Upper lobe of right lung (tissue), 1 donor: ENCODE measurements at regions not wholly inside any gene's neighbourhood (a gene's known extent, or its start where the extent isn't known, plus 50 kb on each side); places are given as distances from the start of the nearest gene placed in this dataset.

Source experiments
- ATAC-seq: fragments of 200-7000 bp; cut with Tn5 transposase; one replicate; pipeline ENCODE4 v1.9.1; 2020; ENCODE audit warnings: mild to moderate bottlenecking, moderate library complexity
- DNase-seq: peaks from one replicate; pipeline ENCODE4 v3.0.0-alpha.2; 2020
- H3K27ac ChIP-seq: fragments of 200-600 bp; one replicate; pipeline ENCODE4 v1.8.0; 2022
- H3K27me3 ChIP-seq: fragments of 200-600 bp; one replicate; pipeline ENCODE4 v1.8.0; 2022; ENCODE audit warnings: mild to moderate bottlenecking
- H3K36me3 ChIP-seq: fragments of 200-600 bp; one replicate; pipeline ENCODE4 v1.8.0; 2022
- H3K4me1 ChIP-seq: fragments of 200-600 bp; one replicate; pipeline ENCODE4 v1.8.0; 2022
- H3K4me3 ChIP-seq: fragments of 200-600 bp; one replicate; pipeline ENCODE4 v1.8.0; 2022; ENCODE audit warnings: mild to moderate bottlenecking
- H3K9me3 ChIP-seq: fragments of 200-600 bp; one replicate; pipeline ENCODE4 v1.8.0; 2022
- intact Hi-C: fragments of 100-400 bp; cut with DNase I; formaldehyde crosslinking; loops from one replicate; pipeline ENCODE4 v1.11.0; 2022
- TF ChIP-seq, protein P1 (sequence below): fragments of 200-600 bp; IDR thresholded peaks from one replicate; pipeline ENCODE4 v1.8.0; 2022; ENCODE audit warnings: antibody characterized with exemption
- donor health status: DM: no; HTN: yes; CAD: no; lungs with severe emphysema.

DNA sequence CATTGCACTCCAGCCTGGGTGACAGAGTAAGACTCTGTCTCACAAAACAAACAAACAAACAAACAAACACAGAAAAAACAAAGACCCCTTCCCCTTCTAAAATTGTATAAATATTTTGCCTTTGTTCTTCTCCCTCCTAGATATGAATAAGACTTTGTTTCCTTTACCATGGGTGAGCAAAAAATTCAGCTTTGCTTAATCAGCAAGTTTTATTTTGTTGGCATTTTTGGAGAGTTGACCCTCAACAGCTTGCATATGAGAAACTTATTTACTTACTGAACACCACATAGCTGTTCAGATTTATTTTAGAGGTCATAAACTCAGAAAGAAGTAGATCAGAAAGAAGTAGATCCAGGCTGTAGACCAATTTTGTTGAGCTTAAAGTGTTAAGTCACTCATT is 395.2 kb upstream of the TOM1L1 start:
- intact Hi-C loops = no loop called here
- ATAC-seq (no peak), DNase-seq (no peak)
- Histone ChIP-seq H3K4me3 (no peak overlapping the region), H3K27me3 (no peaks in the 10 kb centered on the region), H3K27ac (no peak overlapping the region), H3K4me1 (no peaks in the 10 kb centered on the region), H3K9me3 (no peaks in the 10 kb centered on the region), H3K36me3 (no peaks in the 10 kb centered on the region)
- TF ChIP-seq, protein P1, sequence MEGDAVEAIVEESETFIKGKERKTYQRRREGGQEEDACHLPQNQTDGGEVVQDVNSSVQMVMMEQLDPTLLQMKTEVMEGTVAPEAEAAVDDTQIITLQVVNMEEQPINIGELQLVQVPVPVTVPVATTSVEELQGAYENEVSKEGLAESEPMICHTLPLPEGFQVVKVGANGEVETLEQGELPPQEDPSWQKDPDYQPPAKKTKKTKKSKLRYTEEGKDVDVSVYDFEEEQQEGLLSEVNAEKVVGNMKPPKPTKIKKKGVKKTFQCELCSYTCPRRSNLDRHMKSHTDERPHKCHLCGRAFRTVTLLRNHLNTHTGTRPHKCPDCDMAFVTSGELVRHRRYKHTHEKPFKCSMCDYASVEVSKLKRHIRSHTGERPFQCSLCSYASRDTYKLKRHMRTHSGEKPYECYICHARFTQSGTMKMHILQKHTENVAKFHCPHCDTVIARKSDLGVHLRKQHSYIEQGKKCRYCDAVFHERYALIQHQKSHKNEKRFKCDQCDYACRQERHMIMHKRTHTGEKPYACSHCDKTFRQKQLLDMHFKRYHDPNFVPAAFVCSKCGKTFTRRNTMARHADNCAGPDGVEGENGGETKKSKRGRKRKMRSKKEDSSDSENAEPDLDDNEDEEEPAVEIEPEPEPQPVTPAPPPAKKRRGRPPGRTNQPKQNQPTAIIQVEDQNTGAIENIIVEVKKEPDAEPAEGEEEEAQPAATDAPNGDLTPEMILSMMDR = no peak

- DNase-seq = no peak
- ATAC-seq = no peak
- TF ChIP-seq, protein P1 = no peak
- no peak overlapping the region for H3K4me3 ChIP-seq
- no peak overlapping the region for H3K27ac ChIP-seq
- intact Hi-C loops = no loop called here
- no peaks in the 10 kb centered on the region for H3K4me1 ChIP-seq
- H3K36me3 ChIP-seq = no peaks in the 10 kb centered on the region
- H3K9me3 ChIP-seq = no peaks in the 10 kb centered on the region
- H3K27me3 ChIP-seq = no peaks in the 10 kb centered on the region
These were observed 381.9 kb upstream of the TOM1L1 start for GRCh38 chr17:54518706-54519105.

GRCh38 chr17:54521137-54521536 is 379.5 kb upstream of the TOM1L1 start:
- Histone ChIP-seq H3K27ac (no peak overlapping the region), H3K27me3 (no peaks in the 10 kb centered on the region), H3K9me3 (no peaks in the 10 kb centered on the region), H3K36me3 (no peaks in the 10 kb centered on the region), H3K4me1 (no peaks in the 10 kb centered on the region), H3K4me3 (no peak overlapping the region)
- ATAC-seq (no peak), DNase-seq (no peak)
- TF ChIP-seq, protein P1 = no peak
- intact Hi-C loops = no loop called here

GRCh38 chr17:54524501-54524900 is 376.2 kb upstream of the TOM1L1 start:
- ATAC-seq (no peak), DNase-seq (no peak)
- H3K27me3 ChIP-seq = no peaks in the 10 kb centered on the region
- H3K27ac ChIP-seq = no peak overlapping the region
- no peaks in the 10 kb centered on the region for H3K9me3 ChIP-seq
- H3K4me3 ChIP-seq = no peak overlapping the region
- no peaks in the 10 kb centered on the region for H3K4me1 ChIP-seq
- intact Hi-C loops = no loop called here
- H3K36me3 ChIP-seq = no peaks in the 10 kb centered on the region
- TF ChIP-seq, protein P1 = no peak

DNA sequence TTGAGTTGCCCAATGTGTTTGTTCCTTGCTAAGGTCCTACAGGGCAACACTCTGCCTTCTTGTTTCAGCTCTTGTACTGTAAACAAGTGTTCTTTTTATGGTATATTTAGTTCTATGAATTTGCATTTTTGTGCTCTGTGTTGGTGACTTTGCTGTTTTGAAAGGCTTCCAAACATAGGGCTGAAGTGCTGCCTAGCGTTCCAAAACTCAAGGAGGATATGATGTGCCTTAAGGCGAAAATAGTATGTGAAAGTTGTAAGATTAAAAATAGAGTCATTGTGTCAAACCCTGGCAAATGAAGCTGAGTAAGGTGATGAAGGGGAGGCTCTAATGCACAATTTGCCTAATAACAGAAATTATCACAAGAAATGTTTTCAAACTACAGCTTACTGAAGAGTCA is 372.7 kb upstream of the TOM1L1 start:
- intact Hi-C loops = no loop called here
- Histone ChIP-seq H3K4me3 (no peak overlapping the region), H3K4me1 (no peaks in the 10 kb centered on the region), H3K27me3 (no peaks in the 10 kb centered on the region), H3K36me3 (no peaks in the 10 kb centered on the region), H3K27ac (no peak overlapping the region), H3K9me3 (no peaks in the 10 kb centered on the region)
- ATAC-seq = no peak
- no peak for DNase-seq
- TF ChIP-seq, protein P1 = no peak

- Histone ChIP-seq H3K27me3 (no peaks in the 10 kb centered on the region), H3K4me1 (no peaks in the 10 kb centered on the region), H3K36me3 (no peaks in the 10 kb centered on the region), H3K4me3 (no peak overlapping the region), H3K27ac (no peak overlapping the region), H3K9me3 (no peaks in the 10 kb centered on the region)
- intact Hi-C loops = no loop called here
- TF ChIP-seq, protein P1 = no peak
- ATAC-seq (no peak), DNase-seq (no peak)
These were observed 370.3 kb upstream of the TOM1L1 start for GRCh38 chr17:54530398-54530797.
